OCI-LY7 (cell line): ENCODE measurements at regions not wholly inside any gene's neighbourhood (a gene's known extent, or its start where the extent isn't known, plus 50 kb on each side); places are given as distances from the start of the nearest gene placed in this dataset.

Source experiments
- BruUV-seq: library from RNA; stranded (reverse); fragments of 400-500 nt; replicated peaks from 2 replicates; lab custom pipeline; 2021; lab: Mats Ljungman, UMichigan
- CTCF ChIA-PET: fragments of 300-600 bp; sonication (Branson Sonifier 250); formaldehyde crosslinking; loops from one replicate; lab custom pipeline; 2022; ENCODE audit warnings: antibody characterized with exemption; ENCODE audit not compliant: unreplicated experiment; lab: Charles Lee
- POLR2A ChIA-PET: fragments of 300-600 bp; sonication (Branson Sonifier 250); formaldehyde crosslinking; loops from one replicate; lab custom pipeline; 2022; ENCODE audit warnings: antibody characterized with exemption; lab: Charles Lee
- DNase-seq: peaks from one replicate; pipeline ENCODE4 v3.0.0-alpha.2; 2015; ENCODE audit warnings: low spot score
- H2AFZ ChIP-seq: fragments of 200-600 bp; sonication (generic), shearing (Covaris generic); 2 replicates; pipeline ENCODE4 v1.6.1; 2014; ENCODE audit warnings: mild to moderate bottlenecking, antibody characterized with exemption, low read length, moderate library complexity
- H3K27ac ChIP-seq: fragments of 200-600 bp; sonication (generic); 2 replicates; pipeline ENCODE4 v1.5.1; 2014; ENCODE audit warnings: mixed run types, low read depth, mild to moderate bottlenecking, moderate library complexity, low read length, inconsistent platforms; ENCODE audit not compliant: poor library complexity, severe bottlenecking
- H3K36me3 ChIP-seq: fragments of 200-600 bp; sonication (generic); 2 replicates; pipeline ENCODE4 v1.6.1; 2014; ENCODE audit warnings: mild to moderate bottlenecking, antibody characterized with exemption, low read length, moderate library complexity, mixed read lengths; ENCODE audit not compliant: insufficient read depth
- H3K4me1 ChIP-seq: fragments of 200-600 bp; sonication (generic); 2 replicates; pipeline ENCODE4 v1.5.1; 2014; ENCODE audit warnings: mild to moderate bottlenecking, low read length; ENCODE audit not compliant: insufficient read depth, poor library complexity, severe bottlenecking
- H3K4me2 ChIP-seq: fragments of 200-600 bp; sonication (generic); 2 replicates; pipeline ENCODE4 v1.6.1; 2014; ENCODE audit warnings: mild to moderate bottlenecking, low read length
- H3K4me3 ChIP-seq: fragments of 200-600 bp; sonication (generic); 2 replicates; pipeline ENCODE4 v1.5.1; 2014; ENCODE audit warnings: mild to moderate bottlenecking, low read depth, low read length; ENCODE audit not compliant: poor library complexity, severe bottlenecking
- H3K79me2 ChIP-seq: fragments of 200-600 bp; sonication (generic); 2 replicates; pipeline ENCODE4 v1.6.1; 2016; ENCODE audit warnings: low read depth, mild to moderate bottlenecking, low read length, moderate library complexity, mixed read lengths; ENCODE audit not compliant: insufficient read depth
- H3K9me2 ChIP-seq: fragments of 200-600 bp; sonication (generic); 2 replicates; pipeline ENCODE4 v1.6.1; 2016; ENCODE audit warnings: mild to moderate bottlenecking, low read length, mixed read lengths; ENCODE audit not compliant: insufficient read depth
- H3K9me3 ChIP-seq: fragments of 200-600 bp; sonication (generic); 2 replicates; pipeline ENCODE4 v1.6.1; 2014; ENCODE audit warnings: mild to moderate bottlenecking, mixed run types, low read length, mixed read lengths
- H4K20me1 ChIP-seq: fragments of 200-600 bp; sonication (generic); 2 replicates; pipeline ENCODE4 v1.6.1; 2014; ENCODE audit warnings: mild to moderate bottlenecking, antibody characterized with exemption, low read length, moderate library complexity, mixed read lengths; ENCODE audit not compliant: insufficient read depth
- CTCF ChIP-seq: fragments of 200-600 bp; sonication (generic); conservative IDR thresholded peaks from 2 replicates; pipeline ENCODE4 v1.5.1; 2014; ENCODE audit warnings: mild to moderate bottlenecking, antibody characterized with exemption, low read length, moderate library complexity, mixed read lengths
- EZH2phosphoT487 ChIP-seq: fragments of 200-600 bp; sonication (generic); IDR thresholded peaks from 2 replicates; pipeline ENCODE4 v1.6.1; 2018; ENCODE audit warnings: low read depth, borderline replicate concordance, mild to moderate bottlenecking, mixed run types, antibody characterized with exemption, low read length, moderate library complexity, mixed read lengths
- intact Hi-C: fragments of 100-400 bp; cut with micrococcal nuclease; formaldehyde crosslinking; loops from one replicate; pipeline ENCODE4 v1.10.0; 2022; ENCODE audit not compliant: unreplicated experiment

GRCh38 chr7:157471259-157472125, 134.7 kb downstream of the DNAJB6 start:
- Histone ChIP-seq H3K4me2 (no peak overlapping the region), H3K36me3 (no peaks in the 10 kb centered on the region), H3K9me3 (peaks cover 15% of the 10 kb centered on the region), H4K20me1 (no peaks in the 10 kb centered on the region), H3K79me2 (no peaks in the 10 kb centered on the region), H3K9me2 (no peaks in the 10 kb centered on the region), H2AFZ (no peak overlapping the region), H3K4me1 (no peaks in the 10 kb centered on the region), H3K4me3 (no peak overlapping the region), H3K27ac (no peak overlapping the region)
- TF ChIP-seq EZH2phosphoT487 (no peak), CTCF (no peak)
- no peak for DNase-seq
- CTCF ChIA-PET: no interaction called here
- intact Hi-C loops: no loop called here
- no TSS peak for BruUV-seq
- POLR2A ChIA-PET: no interaction called here

DNA sequence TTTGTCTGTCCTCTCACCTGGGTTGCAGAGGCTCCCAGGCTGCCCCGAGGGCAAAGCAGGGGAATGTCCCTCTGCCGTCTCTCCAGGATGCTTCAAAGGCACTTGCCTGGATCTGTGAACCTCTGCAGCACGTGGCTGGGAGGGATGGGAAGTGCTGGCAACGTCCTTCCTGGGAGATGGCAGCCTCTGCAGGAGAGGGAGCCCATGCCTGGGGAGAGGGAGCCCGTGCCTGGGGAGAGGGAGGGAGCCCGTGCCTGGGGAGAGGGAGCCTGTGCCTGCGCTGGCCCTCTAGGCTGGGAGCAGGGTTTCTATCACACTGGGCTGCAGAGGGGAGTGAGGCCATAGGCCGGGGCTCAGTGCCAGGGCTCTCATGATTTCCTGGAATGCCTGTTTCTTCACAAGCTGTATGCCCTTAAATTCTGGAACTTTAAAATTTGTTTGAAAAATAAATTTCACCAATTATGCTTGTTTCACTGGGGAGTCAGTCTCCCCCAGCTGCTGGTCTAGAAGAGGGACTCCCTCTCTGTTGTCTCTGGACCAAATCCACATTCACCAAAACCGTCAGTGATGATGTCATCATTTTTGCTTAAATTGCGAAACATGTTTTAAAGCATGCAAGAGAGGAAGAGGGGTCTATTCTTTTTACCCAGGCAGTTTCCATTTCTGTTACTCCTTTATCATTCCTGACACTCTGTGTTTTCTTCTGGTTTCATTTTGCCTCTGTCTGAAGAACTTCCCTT, 135.7 kb downstream of the DNAJB6 start:
- intact Hi-C loops: no loop called here
- Histone ChIP-seq H3K9me2 (no peaks in the 10 kb centered on the region), H3K4me1 (no peaks in the 10 kb centered on the region), H3K79me2 (no peaks in the 10 kb centered on the region), H3K27ac (no peak overlapping the region), H2AFZ (no peak overlapping the region), H3K4me3 (no peak overlapping the region), H3K36me3 (no peaks in the 10 kb centered on the region), H4K20me1 (no peaks in the 10 kb centered on the region), H3K9me3 (peaks cover 15% of the 10 kb centered on the region), H3K4me2 (no peak overlapping the region)
- TF ChIP-seq CTCF (no peak), EZH2phosphoT487 (no peak)
- ChIA-PET CTCF (no interaction called here), POLR2A (no interaction called here)
- no peak for DNase-seq
- BruUV-seq: no TSS peak
